ENCODE measurements at regions not wholly inside any gene's neighbourhood (a gene's known extent, or its start where the extent isn't known, plus 50 kb on each side); places are given as distances from the start of the nearest gene placed in this dataset.

DNA sequence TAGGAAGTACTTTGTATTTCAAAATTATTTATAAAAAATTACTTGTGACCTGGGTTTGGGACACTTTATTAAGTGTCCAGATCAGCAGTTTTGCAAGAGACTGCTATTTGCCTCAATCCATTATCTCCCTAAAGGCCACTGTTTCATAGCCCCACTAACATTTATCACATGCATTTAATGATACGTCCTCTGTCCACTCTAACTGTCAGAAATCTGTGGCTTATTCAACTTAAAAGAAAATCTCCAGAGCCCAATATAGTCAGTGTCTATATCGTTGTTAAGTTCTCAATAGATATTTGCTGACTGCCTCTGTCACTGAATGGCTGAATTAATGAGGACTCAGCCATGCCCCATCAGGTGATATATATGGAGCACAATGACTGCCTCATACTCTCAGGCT, 553.9 kb upstream of the POM121L12 start:
- DNase-seq (ENCODE audit: low spot score) = no peak

DNA sequence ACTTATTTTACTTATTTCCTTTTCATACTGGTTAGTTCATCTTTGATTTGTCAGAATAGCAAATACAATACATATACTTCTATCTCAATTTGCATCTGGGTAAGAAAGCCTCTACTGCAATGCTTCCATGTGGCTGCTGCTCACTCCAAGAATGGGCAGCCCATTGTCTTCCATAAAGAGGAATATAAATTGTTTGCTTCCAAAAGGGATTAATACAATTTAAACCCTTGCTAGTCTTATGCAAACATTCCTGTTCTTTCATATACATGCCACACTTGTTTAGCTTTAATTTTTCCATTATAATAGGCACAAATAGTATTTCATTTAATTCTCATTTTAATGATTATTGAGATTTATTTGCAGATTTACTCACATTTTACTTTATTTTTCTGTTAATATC, 555.4 kb upstream of the POM121L12 start:
- DNase-seq (ENCODE audit: low spot score) = no peak

DNA sequence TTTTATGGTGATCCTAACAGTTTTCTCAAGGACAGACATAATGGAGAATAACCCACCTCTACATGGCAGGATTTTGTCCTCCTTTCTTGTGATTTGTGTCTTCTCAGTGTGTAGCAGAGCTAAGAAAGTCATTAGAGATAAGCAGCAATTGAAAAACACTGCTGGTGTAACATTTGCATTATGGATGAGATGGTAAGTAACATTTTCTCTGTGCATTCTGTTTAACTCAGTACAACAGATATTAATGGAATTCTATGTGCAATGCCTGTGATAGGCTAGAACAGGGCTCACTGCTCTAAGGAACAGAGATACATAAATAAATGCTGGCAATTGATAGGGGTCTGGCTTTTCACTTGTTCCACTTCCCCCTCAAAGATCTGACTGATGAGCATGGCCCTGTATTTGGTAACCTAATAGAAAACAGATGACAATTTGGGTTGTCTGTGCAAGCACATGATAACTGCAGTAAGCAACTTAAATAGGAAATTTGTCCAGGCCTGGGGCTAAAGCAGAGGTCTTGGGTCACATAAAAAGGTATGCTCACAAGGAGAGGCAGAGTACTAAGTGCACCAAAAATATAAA, 560.3 kb upstream of the POM121L12 start:
- DNase-seq (ENCODE audit: low spot score) = no peak

DNA sequence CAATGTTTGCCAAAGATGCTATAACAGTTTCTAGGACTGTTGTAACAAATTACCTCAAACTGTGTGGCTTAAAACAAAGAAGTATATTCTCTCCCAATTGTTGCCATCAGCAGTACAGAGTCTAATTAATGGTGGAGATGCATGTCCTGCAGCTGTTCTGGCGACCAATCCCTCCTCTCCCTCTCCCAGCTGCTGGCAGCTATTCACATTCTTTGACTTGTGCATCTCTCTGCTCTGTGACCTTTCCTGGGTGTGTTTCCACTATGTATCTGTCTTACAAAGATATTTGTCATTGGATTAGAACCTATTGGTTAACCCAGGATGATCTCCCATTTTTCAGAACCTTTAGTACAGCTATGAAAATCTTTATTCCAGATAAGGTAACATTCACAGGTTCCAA, 561.7 kb upstream of the POM121L12 start:
- no peak for DNase-seq (ENCODE audit: low spot score)

DNA sequence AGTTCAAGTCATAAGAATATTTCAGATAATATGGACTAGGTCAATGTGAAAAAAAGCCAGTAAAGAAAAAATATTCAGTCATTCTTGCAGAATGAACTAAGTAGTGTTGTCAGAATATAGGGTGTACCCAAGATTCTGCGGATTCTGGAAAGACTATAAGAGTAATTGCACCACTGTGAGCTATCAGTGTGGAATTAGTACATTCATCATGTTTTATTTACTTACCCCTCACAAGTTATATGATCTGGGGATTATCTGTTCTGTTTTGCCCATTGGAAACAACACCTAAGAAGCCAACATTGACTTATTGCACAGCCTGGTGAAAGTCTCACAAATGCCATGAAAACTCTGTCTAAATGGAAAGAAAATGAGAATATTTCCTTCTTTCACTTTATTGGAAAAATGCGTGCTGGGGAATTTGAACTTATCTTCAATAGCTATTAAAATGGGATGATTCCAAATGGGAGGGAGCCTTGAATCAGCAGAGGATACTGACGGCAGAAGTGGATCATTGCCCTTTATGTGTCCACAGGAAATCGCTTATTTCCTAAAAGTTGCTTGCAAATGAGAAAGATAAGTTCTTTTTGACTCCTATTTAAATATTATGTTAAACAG, 563.3 kb upstream of the POM121L12 start:
- no peak for DNase-seq (ENCODE audit: low spot score)

DNA sequence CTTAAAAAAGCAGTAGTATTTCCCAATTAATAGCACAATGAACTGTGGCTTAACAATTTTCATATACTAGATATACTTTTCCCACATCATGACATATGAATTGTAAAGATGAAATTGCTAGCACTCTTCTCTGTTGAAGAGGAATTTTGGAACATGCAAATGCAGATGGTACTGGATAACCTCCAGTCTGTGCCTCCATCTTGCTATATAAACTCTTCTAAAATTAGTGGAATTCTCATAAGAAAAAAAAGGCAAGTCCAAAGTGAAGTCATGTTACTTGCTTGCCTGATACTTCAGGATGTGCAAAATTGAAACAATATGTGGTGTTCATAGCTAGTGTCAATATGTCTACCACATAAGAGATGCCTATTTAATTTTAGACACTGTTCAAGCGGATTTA, 570.2 kb upstream of the POM121L12 start:
- DNase-seq (ENCODE audit: low spot score) = no peak

DNA sequence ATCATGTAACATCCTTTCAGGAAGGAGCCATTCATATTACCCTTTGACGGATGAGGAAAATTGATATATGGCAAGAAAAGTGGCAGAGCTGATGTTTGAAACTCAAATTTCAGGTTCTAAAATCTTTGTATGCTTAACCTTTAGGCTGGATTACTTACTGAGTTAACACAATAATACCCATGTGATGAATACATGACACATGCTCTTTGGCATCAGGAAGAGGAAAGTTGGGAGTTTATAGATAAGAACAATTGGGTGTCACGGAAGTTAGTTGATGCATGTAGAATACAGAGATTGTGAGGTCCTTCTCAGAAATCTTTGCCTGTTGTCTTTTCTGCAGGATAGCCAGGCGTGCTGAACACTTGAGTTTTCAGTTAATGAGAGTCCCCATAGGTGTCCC, 572.1 kb upstream of the POM121L12 start:
- no peak for DNase-seq (ENCODE audit: low spot score)

DNA sequence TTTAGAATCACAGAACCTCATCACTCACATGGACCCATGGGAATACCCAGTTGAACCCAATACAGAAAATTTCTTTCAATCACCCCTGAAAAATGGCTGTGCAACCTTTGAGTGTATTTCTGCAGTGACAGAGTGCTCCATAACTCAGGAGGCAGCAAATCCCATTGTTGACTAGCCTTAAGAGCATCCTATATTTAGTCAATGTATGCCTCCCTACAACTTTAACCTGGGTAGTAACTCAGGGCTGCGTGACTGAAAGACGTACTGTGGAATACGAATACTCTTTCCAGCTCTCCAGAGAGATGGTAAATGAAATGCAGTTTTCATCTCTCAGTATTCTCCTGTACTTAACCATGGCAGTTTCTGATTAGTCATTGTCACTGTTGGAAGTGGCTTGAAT, 573.0 kb upstream of the POM121L12 start:
- no peak for DNase-seq (ENCODE audit: low spot score)

DNA sequence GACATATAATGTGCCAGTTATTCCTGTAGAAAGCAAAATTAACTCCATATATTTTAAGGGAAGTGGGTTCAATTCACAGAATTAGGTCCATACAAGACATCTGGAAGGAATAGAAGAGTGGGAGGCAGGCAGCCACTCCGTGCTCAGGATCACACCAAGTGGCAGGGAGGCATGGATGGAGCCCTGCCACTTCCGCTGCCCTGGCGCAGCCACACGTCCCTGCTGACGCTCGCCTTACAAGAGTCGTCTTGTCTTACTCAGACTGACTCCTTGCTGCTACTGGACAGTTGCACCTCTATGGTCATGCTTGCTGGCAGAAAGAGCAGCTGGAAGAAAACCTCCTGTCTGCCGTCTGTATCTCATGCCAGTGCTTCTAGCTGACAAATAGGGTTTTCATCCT, 579.9 kb upstream of the POM121L12 start:
- no peak for DNase-seq (ENCODE audit: low spot score)

DNA sequence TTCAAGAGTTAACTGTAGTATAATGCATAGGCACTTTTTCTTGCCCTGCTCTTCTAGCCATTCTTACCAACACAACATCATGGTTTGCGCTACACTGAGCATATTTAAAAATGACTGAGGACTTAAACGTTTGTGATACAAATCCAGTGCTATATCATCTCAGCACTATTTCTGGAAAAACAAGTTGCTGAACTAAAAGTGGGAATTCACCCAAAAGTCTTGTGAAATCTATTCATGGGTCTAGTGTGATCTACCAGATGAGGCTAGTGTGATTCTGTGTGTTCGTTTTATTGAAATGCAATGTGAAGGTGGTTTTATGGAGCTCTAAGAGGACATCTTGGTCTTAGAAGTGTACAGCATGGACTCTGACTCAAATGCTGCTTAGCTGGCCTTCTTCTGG, 584.6 kb upstream of the POM121L12 start:
- no peak for DNase-seq (ENCODE audit: low spot score)

DNA sequence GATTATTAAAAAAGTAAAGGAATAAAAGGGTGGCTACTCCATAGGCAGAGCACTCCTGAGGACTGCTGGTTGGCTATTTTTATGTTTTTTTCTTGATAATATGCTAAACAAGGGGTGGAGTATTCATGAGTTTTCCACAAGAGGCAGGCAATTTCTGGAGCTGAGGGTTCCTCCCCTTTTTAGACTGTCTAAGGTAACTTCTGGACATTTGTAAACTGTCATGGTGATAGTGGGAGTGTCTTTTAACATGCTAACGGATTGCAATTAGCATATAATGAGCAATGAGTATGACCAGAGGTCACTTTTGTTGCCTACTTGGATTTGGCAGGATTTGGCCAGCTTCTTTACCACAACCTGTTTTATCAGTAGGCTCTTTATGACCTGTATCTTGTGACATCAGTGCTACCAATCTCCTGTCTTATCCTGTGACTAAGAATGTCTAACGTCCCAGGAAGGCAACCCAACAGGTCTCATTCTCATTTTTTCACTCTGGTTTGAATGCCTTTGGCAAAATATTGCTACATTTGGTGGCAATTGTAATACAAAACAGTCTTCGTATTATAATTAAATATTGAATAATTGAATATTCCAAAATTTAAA, 587.8 kb upstream of the POM121L12 start:
- no peak for DNase-seq (ENCODE audit: low spot score)

DNA sequence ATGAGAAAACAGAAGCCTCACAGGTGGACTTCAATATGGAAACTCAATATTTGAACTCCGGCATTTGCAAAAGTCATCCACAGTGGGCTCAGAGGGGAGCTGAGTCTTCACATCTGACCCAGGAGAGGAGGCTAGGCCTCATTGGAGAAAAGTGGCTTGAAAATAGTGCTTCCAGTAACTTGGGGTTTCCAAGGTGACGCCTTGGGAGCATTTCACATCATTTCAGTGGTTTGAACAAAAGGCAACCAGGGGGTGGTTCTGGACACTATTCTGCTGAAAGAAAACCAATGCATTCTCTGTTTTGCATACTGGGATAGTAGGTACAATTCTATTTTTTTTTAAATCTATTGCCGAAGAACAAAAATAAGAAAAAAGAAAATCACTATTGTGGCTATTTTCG, 599.2 kb upstream of the POM121L12 start:
- DNase-seq (ENCODE audit: low spot score) = no peak

DNA sequence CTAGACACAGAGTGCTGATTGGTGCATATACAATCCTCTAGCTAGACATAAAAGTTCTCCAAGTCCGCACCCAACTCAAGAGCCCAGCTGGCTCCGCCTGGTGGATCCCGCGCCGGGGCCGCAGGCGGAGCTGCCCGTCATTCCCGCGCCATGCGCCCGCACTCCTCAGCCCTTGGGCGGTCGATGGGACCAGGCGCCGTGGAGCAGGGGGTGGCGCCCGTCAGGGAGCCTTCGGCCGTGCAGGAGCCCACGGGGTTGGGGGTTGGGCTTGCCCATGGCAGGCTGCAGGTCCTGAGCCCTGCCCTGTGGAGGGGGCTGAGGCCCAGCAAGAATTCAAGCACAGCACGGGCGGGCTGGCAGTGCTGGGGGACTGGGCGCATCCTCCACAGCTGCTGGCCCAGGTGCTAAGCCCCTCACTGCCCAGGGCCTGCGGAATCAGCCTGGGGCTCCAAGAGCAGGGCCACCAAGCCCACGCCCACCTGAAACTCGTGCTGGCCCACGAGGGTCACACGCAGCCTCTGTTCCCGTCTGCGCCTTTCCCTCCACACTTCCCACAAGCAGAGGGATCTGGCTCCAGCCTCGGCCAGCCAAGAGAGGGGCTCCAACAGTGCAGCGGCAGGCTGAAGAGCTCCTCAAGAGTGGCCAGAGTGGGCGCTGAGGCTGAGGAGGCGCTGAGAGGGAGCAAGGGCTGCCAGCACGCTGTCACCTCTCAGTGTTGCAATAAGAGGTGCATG, 604.2 kb upstream of the POM121L12 start:
- no peak for DNase-seq (ENCODE audit: low spot score)

DNA sequence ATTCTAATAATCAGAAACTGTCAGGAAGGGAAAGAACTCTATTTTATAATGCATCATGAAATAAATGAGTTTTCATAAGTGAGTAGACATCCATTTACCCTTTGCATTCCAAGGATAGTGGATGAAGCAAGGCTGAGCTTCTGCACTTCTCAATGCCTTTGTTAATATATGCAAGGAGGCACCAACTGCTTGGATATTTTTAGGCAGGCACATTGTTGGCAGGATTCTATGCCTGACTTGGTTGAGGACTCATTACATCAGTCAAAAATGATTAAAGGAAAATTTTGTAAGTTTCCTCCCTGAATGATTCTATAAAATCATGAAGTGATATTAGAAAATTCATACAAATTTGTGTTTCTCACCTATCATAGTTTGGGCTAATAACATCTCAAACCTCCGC, 612.2 kb upstream of the POM121L12 start:
- no peak for DNase-seq (ENCODE audit: low spot score)

DNA sequence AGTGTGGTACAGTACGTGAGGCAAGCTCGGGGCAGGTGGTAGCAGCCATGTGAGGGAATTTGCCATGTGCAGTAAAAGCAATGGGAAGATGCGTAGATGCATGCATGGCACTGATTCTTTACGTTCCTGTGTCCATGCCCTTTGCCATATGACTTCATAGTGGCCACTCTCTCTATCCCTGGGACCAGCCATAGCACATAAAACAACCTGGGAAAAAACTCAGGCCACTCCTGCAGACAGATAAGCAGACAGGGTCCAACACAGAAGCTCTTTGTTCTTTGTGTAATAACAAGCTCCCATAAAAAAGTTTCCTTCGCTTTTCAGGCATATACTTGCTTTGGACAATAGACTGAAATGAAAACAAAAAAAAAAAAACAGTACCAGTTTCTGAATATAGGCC, 622.4 kb upstream of the POM121L12 start:
- DNase-seq (ENCODE audit: low spot score) = no peak

DNA sequence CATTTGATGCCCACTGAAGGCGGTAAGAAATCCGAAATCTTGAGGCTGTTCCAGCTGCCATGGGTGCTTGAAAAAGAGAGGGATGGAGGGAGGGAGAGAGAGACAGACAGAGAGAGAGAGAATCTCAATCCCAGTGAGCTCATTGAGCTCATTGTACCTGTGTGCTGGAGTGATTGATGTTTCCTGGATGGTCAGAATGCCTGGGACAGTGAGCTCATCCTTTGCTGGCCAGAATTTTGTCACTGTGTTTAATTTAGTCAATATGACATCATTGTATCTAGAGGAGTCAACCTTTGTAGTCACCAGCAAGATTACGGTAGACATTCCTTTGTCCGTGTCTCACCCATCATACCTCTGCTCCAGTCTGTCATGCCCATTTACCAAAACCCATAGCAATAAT, 625.4 kb upstream of the POM121L12 start:
- DNase-seq (ENCODE audit: low spot score) = no peak

DNA sequence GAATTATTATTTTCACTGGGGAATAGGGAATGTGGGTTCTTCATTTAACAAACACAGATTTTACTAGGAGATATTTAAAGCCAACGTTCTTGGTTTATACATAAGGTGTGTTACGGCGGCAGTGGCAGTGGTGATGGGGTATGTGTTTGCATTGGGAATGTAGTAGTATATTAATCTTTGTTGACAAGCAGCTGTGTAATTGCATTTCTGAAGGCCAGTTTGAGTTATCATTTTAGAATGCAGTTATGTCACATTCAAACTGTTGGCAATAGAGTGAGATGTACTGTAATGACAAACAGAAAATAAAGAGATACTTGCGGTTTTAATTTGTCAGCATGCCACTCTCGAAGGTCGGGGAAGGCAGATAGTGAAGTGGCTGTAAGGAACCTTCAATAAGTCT, 628.6 kb upstream of the POM121L12 start:
- no peak for DNase-seq (ENCODE audit: low spot score)

DNA sequence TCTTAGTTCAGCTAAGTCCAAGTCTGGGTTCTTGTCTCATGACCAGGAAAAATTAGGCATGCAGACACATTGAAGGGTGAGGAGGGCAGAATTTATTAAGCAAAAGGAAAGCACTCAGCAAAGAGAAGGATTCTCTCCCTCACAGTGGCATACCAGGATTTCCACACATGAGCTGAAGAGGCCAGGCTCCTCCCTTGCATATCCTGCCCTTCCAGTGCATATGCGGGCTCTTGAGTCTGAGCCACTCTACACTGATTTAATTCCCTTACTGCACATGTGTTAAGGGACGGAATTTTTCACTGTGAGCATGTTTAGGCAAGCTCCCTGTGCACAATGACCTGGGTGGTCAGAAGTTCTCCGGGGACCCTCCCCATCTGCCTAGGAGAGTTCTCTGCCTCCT, 652.7 kb upstream of the POM121L12 start:
- no peak for DNase-seq (ENCODE audit: low spot score)

DNA sequence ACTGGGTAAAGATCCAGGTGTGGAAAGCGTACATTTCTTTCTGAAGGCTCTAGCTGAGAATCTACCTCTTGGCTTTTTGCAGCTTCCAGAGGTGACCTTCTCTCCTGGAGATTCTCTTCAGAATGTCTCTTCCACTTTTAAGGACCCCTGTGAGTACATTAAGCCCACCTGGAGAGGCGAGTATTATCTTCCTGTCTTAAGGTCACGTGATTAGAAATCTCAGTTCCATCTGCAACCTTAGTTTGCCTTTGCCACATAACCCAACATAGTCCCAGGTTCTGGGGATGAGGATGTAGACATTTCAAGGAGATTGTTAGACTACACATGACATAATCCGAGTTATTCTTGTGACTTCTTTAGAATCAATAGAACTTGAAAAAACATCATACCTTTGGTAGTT, 665.5 kb upstream of the POM121L12 start:
- no peak for DNase-seq (ENCODE audit: low spot score)

DNA sequence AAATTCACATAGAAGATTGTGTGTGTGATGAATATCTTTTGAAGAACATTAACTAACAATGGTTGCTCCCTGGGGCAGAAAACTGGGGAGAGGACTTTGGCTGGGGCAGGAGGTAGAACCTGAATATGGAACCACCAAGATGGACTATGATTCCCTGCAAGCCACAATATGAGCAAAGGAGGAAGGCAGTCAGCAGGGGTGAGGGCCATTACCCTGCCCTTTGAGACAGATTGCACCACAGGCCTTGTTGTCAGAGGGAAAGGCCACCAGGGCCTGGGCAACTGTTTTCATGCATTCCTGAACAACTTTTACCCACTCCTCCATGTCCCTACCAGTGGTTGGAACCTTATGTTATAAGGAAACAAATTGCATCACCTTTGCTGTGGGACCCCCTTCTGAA, 670.1 kb upstream of the POM121L12 start:
- no peak for DNase-seq (ENCODE audit: low spot score)

DNA sequence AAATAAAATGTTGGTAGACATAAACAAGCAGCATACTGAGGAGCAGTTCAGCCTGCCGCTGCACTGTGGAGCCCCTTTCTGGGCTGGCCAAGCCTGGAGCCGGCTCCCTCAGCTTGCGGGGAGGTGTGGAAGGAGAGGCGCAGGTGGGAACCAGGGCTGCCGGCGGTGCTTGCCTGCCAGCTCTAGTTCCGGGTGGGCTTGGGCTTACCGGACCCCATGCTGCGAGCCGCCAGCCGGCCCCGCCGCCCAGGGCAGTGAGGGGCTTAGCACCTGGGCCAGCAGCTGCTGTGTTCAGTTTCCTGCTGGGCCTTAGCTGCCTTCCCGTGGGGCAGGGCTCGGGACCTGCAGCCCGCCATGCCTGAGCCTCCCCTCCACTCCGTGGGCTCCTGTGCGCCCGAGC, 672.9 kb upstream of the POM121L12 start:
- DNase-seq (ENCODE audit: low spot score) = no peak

DNA sequence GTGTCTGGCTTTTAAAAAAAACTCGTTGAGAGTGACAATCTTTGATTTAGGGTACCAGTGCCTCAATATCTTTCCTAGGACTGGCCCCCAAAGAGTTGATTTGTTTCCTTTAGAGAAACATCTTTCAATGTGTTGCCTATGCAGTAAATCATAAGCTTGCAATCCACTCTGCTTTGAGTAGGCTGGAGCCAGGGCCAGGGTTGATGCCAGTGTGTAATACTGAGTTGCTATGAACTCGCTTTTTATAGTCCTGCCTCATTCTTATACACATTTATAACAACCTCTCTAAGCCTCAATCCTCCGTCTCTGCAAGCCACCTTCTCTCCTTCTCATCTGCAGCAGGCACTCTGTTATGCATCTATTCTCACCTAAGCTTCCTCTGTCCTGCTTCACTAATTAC, 674.9 kb upstream of the POM121L12 start:
- no peak for DNase-seq (ENCODE audit: low spot score)

DNA sequence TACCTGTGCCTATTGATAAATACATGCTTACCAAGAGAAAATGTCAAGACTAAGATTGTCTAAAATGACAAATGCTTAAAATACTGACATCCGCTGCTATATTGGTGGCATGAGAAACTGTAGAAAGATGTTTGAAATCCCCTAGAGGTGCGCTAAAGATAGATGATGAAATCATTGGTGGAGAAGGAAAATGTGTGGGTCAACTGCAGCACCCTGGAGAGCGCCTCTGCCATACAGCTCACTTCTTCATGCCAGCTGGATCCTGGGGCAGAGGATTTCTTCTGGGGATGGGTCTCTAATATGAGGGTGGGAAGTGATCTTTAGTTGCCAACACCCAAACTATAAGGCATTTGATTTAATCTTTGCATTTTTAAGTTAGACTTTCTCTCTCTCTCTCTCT, 680.4 kb upstream of the POM121L12 start:
- DNase-seq (ENCODE audit: low spot score) = no peak
